Natural killer cell (primary cell): ENCODE measurements at regions not wholly inside any gene's neighbourhood (a gene's known extent, or its start where the extent isn't known, plus 50 kb on each side); places are given as distances from the start of the nearest gene placed in this dataset.

Source experiments
- ATAC-seq, 3 donors: fragments of 150-1000 bp in 2 of 3; fragments of 200-7000 bp in 1 of 3; cut with Tn5 transposase; 1 replicate in 1 of 3; 2 replicates in 2 of 3; pipeline ENCODE4 v1.10.0; 2021; ENCODE audit warnings: mild to moderate bottlenecking in 2 of 3, moderate library complexity in 2 of 3
- DNase-seq, 2 donors: peaks; one replicate each; pipeline versions ENCODE4 v3.0.0 to v3.0.0-alpha.2; 2013 to 2021; ENCODE audit warnings: mixed read lengths in 1 of 2
- H3K27ac ChIP-seq: one replicate; pipeline ENCODE4 v1.5.1; 2013; ENCODE audit warnings: mild to moderate bottlenecking, low read length
- H3K27me3 ChIP-seq: one replicate; pipeline ENCODE4 v1.6.1; 2013; ENCODE audit warnings: low read length; ENCODE audit not compliant: control insufficient read depth, insufficient read depth
- H3K36me3 ChIP-seq: one replicate; pipeline ENCODE4 v1.6.1; 2013; ENCODE audit warnings: low read length; ENCODE audit not compliant: control insufficient read depth, insufficient read depth
- H3K4me1 ChIP-seq: one replicate; pipeline ENCODE4 v1.6.1; 2013; ENCODE audit warnings: low read length; ENCODE audit not compliant: control insufficient read depth, insufficient read depth
- H3K4me3 ChIP-seq: one replicate; pipeline ENCODE4 v1.5.1; 2013; ENCODE audit warnings: low read length
- H3K9me3 ChIP-seq: one replicate; pipeline ENCODE4 v1.6.1; 2013; ENCODE audit warnings: low read length; ENCODE audit not compliant: control insufficient read depth, insufficient read depth
- H3K27ac Mint-ChIP-seq, 2 donors: one replicate each; pipeline ENCODE4 v1.8.0; 2022; ENCODE audit warnings: mild to moderate bottlenecking in 2 of 2, mixed read lengths in 2 of 2, moderate library complexity in 1 of 2
- H3K27me3 Mint-ChIP-seq, 2 donors: one replicate each; pipeline ENCODE4 v1.8.0; 2022; ENCODE audit warnings: low read depth in 2 of 2, mixed read lengths in 2 of 2
- H3K36me3 Mint-ChIP-seq: one replicate; pipeline ENCODE4 v1.8.0; 2022; ENCODE audit warnings: mixed read lengths
- H3K4me1 Mint-ChIP-seq, 2 donors: one replicate each; pipeline ENCODE4 v1.8.0; 2022; ENCODE audit warnings: mixed read lengths in 2 of 2
- H3K4me3 Mint-ChIP-seq: one replicate; pipeline ENCODE4 v1.8.0; 2022; ENCODE audit warnings: mild to moderate bottlenecking, moderate library complexity, mixed read lengths
- H3K9me3 Mint-ChIP-seq, 2 donors: one replicate each; pipeline ENCODE4 v1.8.0; 2022; ENCODE audit warnings: mixed read lengths in 2 of 2
- WGBS: methylation state at CpG from one replicate; pipeline ENCODE4 v1.1.7; 2013; ENCODE audit warnings: missing lambda C conversion rate; ENCODE audit not compliant: insufficient coverage; 5-methylcytosine and 5-hydroxymethylcytosine counted together
- intact Hi-C: fragments of 100-400 bp; cut with micrococcal nuclease; formaldehyde crosslinking; loops from one replicate; pipeline ENCODE4 v1.14.2; 2022
- TF ChIP-seq, protein P1 (sequence below): fragments of 200-600 bp; IDR thresholded peaks from one replicate; pipeline ENCODE4 v1.8.0; 2022; ENCODE audit warnings: antibody characterized with exemption

- H3K9me3 Mint-ChIP-seq = no peaks in the 10 kb centered on the region
- peaks cover 28% of the 10 kb centered on the region for H3K4me1 ChIP-seq
- no peak for DNase-seq
Measured at GRCh38 chr6:26198722-26199056, 111.5 kb downstream of the HFE start.

DNA sequence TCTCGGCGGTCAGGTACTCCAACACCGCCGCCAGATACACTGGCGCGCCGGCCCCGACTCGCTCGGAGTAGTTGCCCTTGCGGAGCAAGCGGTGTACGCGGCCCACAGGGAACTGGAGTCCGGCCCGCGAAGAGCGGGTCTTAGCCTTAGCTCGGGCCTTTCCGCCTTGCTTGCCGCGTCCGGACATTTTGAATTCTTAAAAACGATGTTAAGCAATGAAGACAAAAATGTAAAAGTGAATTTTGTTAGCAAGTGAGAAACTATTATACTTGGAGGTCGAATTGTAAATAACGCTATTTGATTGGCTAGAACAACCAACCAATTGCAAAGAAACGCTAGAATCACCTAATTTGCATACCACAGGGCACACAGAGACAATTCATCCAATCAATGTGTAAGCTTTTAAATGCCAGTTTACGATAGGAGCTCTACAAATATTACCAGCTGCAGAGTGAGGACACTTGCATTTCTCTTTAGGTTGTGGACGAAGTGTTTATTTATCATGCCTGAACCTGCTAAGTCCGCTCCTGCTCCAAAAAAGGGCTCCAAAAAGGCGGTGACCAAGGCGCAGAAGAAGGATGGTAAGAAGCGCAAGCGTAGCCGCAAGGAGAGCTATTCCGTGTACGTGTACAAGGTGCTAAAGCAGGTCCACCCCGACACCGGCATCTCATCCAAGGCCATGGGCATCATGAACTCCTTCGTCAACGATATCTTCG, 112.0 kb downstream of the HFE start:
- peaks cover 54 to 55% of the 10 kb centered on the region in 2 donors for H3K4me1 Mint-ChIP-seq
- Histone ChIP-seq H3K27ac (peak overlapping the region; percentile 94), H3K4me1 (peaks cover 33% of the 10 kb centered on the region), H3K9me3 (no peaks in the 10 kb centered on the region), H3K36me3 (no peaks in the 10 kb centered on the region), H3K4me3 (peak overlapping the region; percentile 92), H3K27me3 (no peaks in the 10 kb centered on the region)
- H3K9me3 Mint-ChIP-seq = no peaks in the 10 kb centered on the region
- TF ChIP-seq, protein P1, sequence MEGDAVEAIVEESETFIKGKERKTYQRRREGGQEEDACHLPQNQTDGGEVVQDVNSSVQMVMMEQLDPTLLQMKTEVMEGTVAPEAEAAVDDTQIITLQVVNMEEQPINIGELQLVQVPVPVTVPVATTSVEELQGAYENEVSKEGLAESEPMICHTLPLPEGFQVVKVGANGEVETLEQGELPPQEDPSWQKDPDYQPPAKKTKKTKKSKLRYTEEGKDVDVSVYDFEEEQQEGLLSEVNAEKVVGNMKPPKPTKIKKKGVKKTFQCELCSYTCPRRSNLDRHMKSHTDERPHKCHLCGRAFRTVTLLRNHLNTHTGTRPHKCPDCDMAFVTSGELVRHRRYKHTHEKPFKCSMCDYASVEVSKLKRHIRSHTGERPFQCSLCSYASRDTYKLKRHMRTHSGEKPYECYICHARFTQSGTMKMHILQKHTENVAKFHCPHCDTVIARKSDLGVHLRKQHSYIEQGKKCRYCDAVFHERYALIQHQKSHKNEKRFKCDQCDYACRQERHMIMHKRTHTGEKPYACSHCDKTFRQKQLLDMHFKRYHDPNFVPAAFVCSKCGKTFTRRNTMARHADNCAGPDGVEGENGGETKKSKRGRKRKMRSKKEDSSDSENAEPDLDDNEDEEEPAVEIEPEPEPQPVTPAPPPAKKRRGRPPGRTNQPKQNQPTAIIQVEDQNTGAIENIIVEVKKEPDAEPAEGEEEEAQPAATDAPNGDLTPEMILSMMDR = no peak
- WGBS = under 1% methylated on average over 41 of the region's 42 CpGs
- intact Hi-C loops = loop anchor here (1.0 to 10.0 kb wide), 11 partner anchors 18 to 1693 kb away; a partner anchor contains a TSS
- peak overlapping the region; percentile 96 for H3K4me3 Mint-ChIP-seq
- ATAC-seq (peak; percentile 59 to 82 (median 70)), DNase-seq (peak; percentile 73 to 92)
- H3K36me3 Mint-ChIP-seq = no peaks in the 10 kb centered on the region
- H3K27ac Mint-ChIP-seq = peak overlapping the region; percentile 98 to 99
- no peaks in the 10 kb centered on the region for H3K27me3 Mint-ChIP-seq

More at GRCh38 chr6:26198722-26199056, 111.5 kb downstream of the HFE start:
- peaks cover 50 to 56% of the 10 kb centered on the region in 2 donors for H3K4me1 Mint-ChIP-seq
- H3K4me3 Mint-ChIP-seq = peak overlapping the region; percentile 96
- intact Hi-C loops = loop anchor here (1.0 to 10.0 kb wide), 11 partner anchors 18 to 1694 kb away; a partner anchor contains a TSS
- H3K27ac Mint-ChIP-seq = peak overlapping the region; percentile 98 to 99
- TF ChIP-seq, protein P1 = no peak
- no peaks in the 10 kb centered on the region for H3K27me3 ChIP-seq
- no peaks in the 10 kb centered on the region for H3K36me3 Mint-ChIP-seq
- peak; percentile 0 to 6 (median 4) for ATAC-seq
- no peaks in the 10 kb centered on the region for H3K27me3 Mint-ChIP-seq
- no peaks in the 10 kb centered on the region for H3K9me3 ChIP-seq
- peak overlapping the region; percentile 92 for H3K4me3 ChIP-seq
- WGBS = under 1% methylated on average over 12 of the region's 12 CpGs
- peak overlapping the region; percentile 94 for H3K27ac ChIP-seq
- H3K36me3 ChIP-seq = no peaks in the 10 kb centered on the region

GRCh38 chr6:26199773-26200764, 112.8 kb downstream of the HFE start:
- Mint-ChIP-seq H3K4me3 (peak overlapping the region; percentile 96), H3K27ac (peak overlapping the region; percentile 98 to 99), H3K36me3 (no peaks in the 10 kb centered on the region), H3K27me3 (no peaks in the 10 kb centered on the region), H3K4me1 (peaks cover 47 to 50% of the 10 kb centered on the region in 2 donors), H3K9me3 (no peaks in the 10 kb centered on the region)
- Histone ChIP-seq H3K27ac (peak overlapping the region; percentile 94), H3K36me3 (no peaks in the 10 kb centered on the region), H3K9me3 (no peaks in the 10 kb centered on the region), H3K4me1 (peaks cover 33% of the 10 kb centered on the region), H3K4me3 (peak overlapping the region; percentile 92), H3K27me3 (no peaks in the 10 kb centered on the region)
- intact Hi-C loops = loop anchor here (1.0 to 10.0 kb wide), 11 partner anchors 17 to 1692 kb away; a partner anchor contains a TSS
- under 1% methylated on average over 19 of the region's 20 CpGs for WGBS
- ATAC-seq (peak; percentile 2 to 4 (median 4)), DNase-seq (no peak)
- TF ChIP-seq, protein P1 = no peak
